HepG2 (cell line): ENCODE measurements at regions not wholly inside any gene's neighbourhood (a gene's known extent, or its start where the extent isn't known, plus 50 kb on each side); places are given as distances from the start of the nearest gene placed in this dataset.

Source experiments
- CHD4 ChIP-seq: fragments of 200-600 bp; sonication (generic); IDR thresholded peaks from 2 replicates; pipeline ENCODE4 v1.7.0; 2017; ENCODE audit warnings: mild to moderate bottlenecking, low read length, borderline replicate concordance
- MXI1 ChIP-seq: IDR thresholded peaks from 3 replicates; pipeline ENCODE4 v1.6.1; 2012; ENCODE audit warnings: low read depth, low read length, inconsistent platforms, borderline replicate concordance
- PAX8 ChIP-seq: sonication (generic); formaldehyde crosslinking; IDR thresholded peaks from 2 replicates; pipeline ENCODE4 v1.8.0; 2022; ENCODE audit warnings: mild to moderate bottlenecking, missing genetic modification reagents, borderline replicate concordance
- RNF2 ChIP-seq: fragments of 450-650 bp; conservative IDR thresholded peaks from 2 replicates; pipeline ENCODE4 v1.6.1; 2016; ENCODE audit warnings: low read depth
- TARDBP ChIP-seq: sonication (generic); formaldehyde crosslinking; IDR thresholded peaks from 2 replicates; pipeline ENCODE4 v1.8.0; 2022; ENCODE audit warnings: mild to moderate bottlenecking, missing genetic modification reagents
- TEAD2 ChIP-seq: sonication (generic); formaldehyde crosslinking; IDR thresholded peaks from 2 replicates; pipeline ENCODE4 v1.9.0; 2021; ENCODE audit warnings: missing genetic modification reagents
- TF ChIP-seq, protein P1 (sequence below): sonication (generic); formaldehyde crosslinking; IDR thresholded peaks from 2 replicates; pipeline ENCODE4 v1.5.1; 2020; ENCODE audit warnings: missing genetic modification reagents, mild to moderate bottlenecking, borderline replicate concordance
- TF ChIP-seq, protein P2 (sequence below): IDR thresholded peaks from 2 replicates; pipeline ENCODE4 v1.6.1; 2016
- TF ChIP-seq, protein P3 (sequence below): sonication (generic); formaldehyde crosslinking; IDR thresholded peaks from 2 replicates; pipeline ENCODE4 v1.4.0; 2020; ENCODE audit warnings: missing genetic modification reagents, borderline replicate concordance

DNA sequence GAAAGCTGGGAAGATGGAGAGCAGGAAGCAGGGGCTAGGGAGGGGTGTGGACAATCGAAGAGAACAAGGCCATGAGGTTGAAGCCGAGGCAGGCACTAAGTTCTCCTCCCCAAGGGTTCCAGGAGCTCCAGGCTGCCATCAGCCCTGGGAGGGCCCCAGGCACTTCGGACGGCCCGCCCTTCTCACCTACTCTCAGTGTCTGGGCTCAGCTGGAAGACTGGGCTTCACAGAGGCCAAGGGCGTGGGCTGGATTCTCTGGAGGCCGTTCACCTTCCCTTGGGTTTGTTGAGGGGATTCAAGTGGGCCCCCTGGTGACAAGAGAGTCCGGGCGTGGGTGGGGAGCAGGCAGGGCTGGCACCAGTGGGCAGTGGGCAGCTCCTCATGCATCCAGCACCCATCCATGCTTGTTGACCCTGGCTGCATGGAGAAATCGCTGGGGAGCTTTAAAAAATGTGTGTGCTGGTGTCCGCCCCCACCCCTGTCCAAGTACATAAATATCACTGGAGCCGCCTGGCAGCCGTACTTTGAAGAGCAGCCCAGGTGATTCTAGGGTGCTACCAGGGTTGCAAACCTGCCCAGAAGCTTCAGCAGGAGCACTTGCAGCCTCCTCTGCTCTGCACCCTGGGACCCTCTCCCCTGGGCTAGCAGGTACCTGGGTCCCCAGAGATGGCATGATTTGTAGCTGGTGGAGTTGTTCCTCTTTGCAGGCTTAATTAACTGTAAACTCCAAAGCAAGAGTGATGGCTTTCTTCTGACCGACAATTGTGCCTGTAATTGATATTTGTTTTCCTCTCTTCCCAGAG lies 74.3 kb downstream of the RTL6 start:
- TF ChIP-seq, protein P1, sequence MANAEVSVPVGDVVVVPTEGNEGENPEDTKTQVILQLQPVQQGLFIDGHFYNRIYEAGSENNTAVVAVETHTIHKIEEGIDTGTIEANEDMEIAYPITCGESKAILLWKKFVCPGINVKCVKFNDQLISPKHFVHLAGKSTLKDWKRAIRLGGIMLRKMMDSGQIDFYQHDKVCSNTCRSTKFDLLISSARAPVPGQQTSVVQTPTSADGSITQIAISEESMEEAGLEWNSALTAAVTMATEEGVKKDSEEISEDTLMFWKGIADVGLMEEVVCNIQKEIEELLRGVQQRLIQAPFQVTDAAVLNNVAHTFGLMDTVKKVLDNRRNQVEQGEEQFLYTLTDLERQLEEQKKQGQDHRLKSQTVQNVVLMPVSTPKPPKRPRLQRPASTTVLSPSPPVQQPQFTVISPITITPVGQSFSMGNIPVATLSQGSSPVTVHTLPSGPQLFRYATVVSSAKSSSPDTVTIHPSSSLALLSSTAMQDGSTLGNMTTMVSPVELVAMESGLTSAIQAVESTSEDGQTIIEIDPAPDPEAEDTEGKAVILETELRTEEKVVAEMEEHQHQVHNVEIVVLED (CRISPR knock-in tag), result no peak
- TF ChIP-seq PAX8 (no peak), CHD4 (no peak), MXI1 (no peak), RNF2 (no peak), TARDBP (CRISPR knock-in tag) (no peak), TEAD2 (no peak)
- TF ChIP-seq, protein P2, sequence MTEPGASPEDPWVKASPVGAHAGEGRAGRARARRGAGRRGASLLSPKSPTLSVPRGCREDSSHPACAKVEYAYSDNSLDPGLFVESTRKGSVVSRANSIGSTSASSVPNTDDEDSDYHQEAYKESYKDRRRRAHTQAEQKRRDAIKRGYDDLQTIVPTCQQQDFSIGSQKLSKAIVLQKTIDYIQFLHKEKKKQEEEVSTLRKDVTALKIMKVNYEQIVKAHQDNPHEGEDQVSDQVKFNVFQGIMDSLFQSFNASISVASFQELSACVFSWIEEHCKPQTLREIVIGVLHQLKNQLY (CRISPR knock-in tag), result no peak
- TF ChIP-seq, protein P3, sequence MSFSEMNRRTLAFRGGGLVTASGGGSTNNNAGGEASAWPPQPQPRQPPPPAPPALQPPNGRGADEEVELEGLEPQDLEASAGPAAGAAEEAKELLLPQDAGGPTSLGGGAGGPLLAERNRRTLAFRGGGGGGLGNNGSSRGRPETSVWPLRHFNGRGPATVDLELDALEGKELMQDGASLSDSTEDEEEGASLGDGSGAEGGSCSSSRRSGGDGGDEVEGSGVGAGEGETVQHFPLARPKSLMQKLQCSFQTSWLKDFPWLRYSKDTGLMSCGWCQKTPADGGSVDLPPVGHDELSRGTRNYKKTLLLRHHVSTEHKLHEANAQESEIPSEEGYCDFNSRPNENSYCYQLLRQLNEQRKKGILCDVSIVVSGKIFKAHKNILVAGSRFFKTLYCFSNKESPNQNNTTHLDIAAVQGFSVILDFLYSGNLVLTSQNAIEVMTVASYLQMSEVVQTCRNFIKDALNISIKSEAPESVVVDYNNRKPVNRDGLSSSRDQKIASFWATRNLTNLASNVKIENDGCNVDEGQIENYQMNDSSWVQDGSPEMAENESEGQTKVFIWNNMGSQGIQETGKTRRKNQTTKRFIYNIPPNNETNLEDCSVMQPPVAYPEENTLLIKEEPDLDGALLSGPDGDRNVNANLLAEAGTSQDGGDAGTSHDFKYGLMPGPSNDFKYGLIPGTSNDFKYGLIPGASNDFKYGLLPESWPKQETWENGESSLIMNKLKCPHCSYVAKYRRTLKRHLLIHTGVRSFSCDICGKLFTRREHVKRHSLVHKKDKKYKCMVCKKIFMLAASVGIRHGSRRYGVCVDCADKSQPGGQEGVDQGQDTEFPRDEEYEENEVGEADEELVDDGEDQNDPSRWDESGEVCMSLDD (CRISPR knock-in tag), result no peak
